BJ (cell line): ENCODE measurements at regions not wholly inside any gene's neighbourhood (a gene's known extent, or its start where the extent isn't known, plus 50 kb on each side); places are given as distances from the start of the nearest gene placed in this dataset.

Experiments used
- CTCF ChIA-PET: fragments of 350-600 bp; formaldehyde crosslinking; extraction: SDS; loops from one replicate; lab custom pipeline; 2021; ENCODE audit warnings: antibody characterized with exemption, inconsistent platforms; lab: Yijun Ruan, JAX
- POLR2A ChIA-PET: fragments of 300-600 bp; sonication (Branson Sonifier 250); formaldehyde crosslinking; extraction: SDS; loops from one replicate; lab custom pipeline; 2021; ENCODE audit warnings: antibody characterized with exemption; lab: Charles Lee
- DNase-seq: peaks from one replicate; pipeline ENCODE4 v3.0.0-alpha.2; 2011; ENCODE audit warnings: low read depth
- H3K27me3 ChIP-seq: 2 replicates; pipeline ENCODE4 v1.6.0; 2011; ENCODE audit warnings: low read length; ENCODE audit not compliant: control insufficient read depth, insufficient read depth
- H3K36me3 ChIP-seq: 2 replicates; pipeline ENCODE4 v1.5.1; 2011; ENCODE audit warnings: low read length; ENCODE audit not compliant: control insufficient read depth, insufficient read depth
- H3K4me3 ChIP-seq: 2 replicates; pipeline ENCODE4 v1.5.1; 2011; ENCODE audit warnings: low read depth, mild to moderate bottlenecking, control low read depth, low read length
- CTCF ChIP-seq: IDR thresholded peaks from 2 replicates; pipeline ENCODE4 v1.5.1; 2011; ENCODE audit warnings: low read depth, mild to moderate bottlenecking, control low read depth, inconsistent platforms, low read length, moderate library complexity; ENCODE audit not compliant: insufficient read depth

GRCh38 chr2:145043399-145043834, 523.5 kb upstream of the ZEB2 start:
- no peak for TF ChIP-seq CTCF
- POLR2A ChIA-PET, result no interaction called here
- CTCF ChIA-PET, result no interaction called here
- Histone ChIP-seq H3K27me3 (no peaks in the 10 kb centered on the region), H3K36me3 (no peaks in the 10 kb centered on the region), H3K4me3 (no peak overlapping the region)
- no peak for DNase-seq

GRCh38 chr2:145041706-145042105, 521.8 kb upstream of the ZEB2 start:
- Histone ChIP-seq H3K27me3 (no peaks in the 10 kb centered on the region), H3K4me3 (no peak overlapping the region), H3K36me3 (no peaks in the 10 kb centered on the region)
- DNase-seq, result no peak
- ChIA-PET CTCF (interaction anchor here (0.6 kb wide), 1 partner anchor 24 kb away, joined by 3 read pairs; no protein-coding TSS in a partner anchor), POLR2A (no interaction called here)
- no peak for TF ChIP-seq CTCF

GRCh38 chr2:145040433-145040832, 520.5 kb upstream of the ZEB2 start:
- Histone ChIP-seq H3K27me3 (no peaks in the 10 kb centered on the region), H3K36me3 (no peaks in the 10 kb centered on the region), H3K4me3 (no peak overlapping the region)
- TF ChIP-seq CTCF, result no peak
- no peak for DNase-seq
- POLR2A ChIA-PET, result no interaction called here
- CTCF ChIA-PET, result no interaction called here

- H3K4me3 ChIP-seq, result no peak overlapping the region
- no peaks in the 10 kb centered on the region for H3K36me3 ChIP-seq
- ChIA-PET CTCF (no interaction called here), POLR2A (no interaction called here)
- H3K27me3 ChIP-seq, result no peaks in the 10 kb centered on the region
- DNase-seq, result no peak
- no peak for TF ChIP-seq CTCF
Observed at GRCh38 chr2:145038041-145038525, 518.2 kb upstream of the ZEB2 start.

GRCh38 chr2:145036421-145037011, 516.6 kb upstream of the ZEB2 start:
- ChIA-PET CTCF (no interaction called here), POLR2A (no interaction called here)
- Histone ChIP-seq H3K36me3 (no peaks in the 10 kb centered on the region), H3K4me3 (no peak overlapping the region), H3K27me3 (no peaks in the 10 kb centered on the region)
- no peak for TF ChIP-seq CTCF
- DNase-seq, result no peak
